ENCODE measurements at regions not wholly inside any gene's neighbourhood (a gene's known extent, or its start where the extent isn't known, plus 50 kb on each side); places are given as distances from the start of the nearest gene placed in this dataset.
"Not testable (repeated sequence)": the region's sequence is repeated elsewhere in the genome, so short reads cannot be mapped to it uniquely, and the experiment has no call there.

- no peaks in the 10 kb centered on the region for H4K20me1 ChIP-seq (ENCODE audit: low read depth, low read length)
- no peak overlapping the region for H3K4me2 ChIP-seq (ENCODE audit: low read depth, low read length, poor library complexity, severe bottlenecking)
- H3K9ac ChIP-seq (ENCODE audit: low read length) = no peak overlapping the region
- H3K9me3 ChIP-seq (ENCODE audit: insufficient read depth, low read length) = no peaks in the 10 kb centered on the region
- H3K27ac ChIP-seq (ENCODE audit: low read depth, low read length) = no peak overlapping the region
- H3K27me3 ChIP-seq (ENCODE audit: low read length) = no peaks in the 10 kb centered on the region
- no peaks in the 10 kb centered on the region for H3K36me3 ChIP-seq (ENCODE audit: low read length)
- no peak overlapping the region for H2AFZ ChIP-seq (ENCODE audit: low read depth, low read length, severe bottlenecking)
- no peak for TF ChIP-seq EZH2phosphoT487 (conservative IDR thresholded peaks at IDR 0.05; ENCODE audit: low read length)
- TF ChIP-seq, protein P1, sequence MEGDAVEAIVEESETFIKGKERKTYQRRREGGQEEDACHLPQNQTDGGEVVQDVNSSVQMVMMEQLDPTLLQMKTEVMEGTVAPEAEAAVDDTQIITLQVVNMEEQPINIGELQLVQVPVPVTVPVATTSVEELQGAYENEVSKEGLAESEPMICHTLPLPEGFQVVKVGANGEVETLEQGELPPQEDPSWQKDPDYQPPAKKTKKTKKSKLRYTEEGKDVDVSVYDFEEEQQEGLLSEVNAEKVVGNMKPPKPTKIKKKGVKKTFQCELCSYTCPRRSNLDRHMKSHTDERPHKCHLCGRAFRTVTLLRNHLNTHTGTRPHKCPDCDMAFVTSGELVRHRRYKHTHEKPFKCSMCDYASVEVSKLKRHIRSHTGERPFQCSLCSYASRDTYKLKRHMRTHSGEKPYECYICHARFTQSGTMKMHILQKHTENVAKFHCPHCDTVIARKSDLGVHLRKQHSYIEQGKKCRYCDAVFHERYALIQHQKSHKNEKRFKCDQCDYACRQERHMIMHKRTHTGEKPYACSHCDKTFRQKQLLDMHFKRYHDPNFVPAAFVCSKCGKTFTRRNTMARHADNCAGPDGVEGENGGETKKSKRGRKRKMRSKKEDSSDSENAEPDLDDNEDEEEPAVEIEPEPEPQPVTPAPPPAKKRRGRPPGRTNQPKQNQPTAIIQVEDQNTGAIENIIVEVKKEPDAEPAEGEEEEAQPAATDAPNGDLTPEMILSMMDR (IDR thresholded peaks at IDR 0.05; ENCODE audit: insufficient read depth, low read length, poor library complexity, severe bottlenecking) = no peak
- no peaks in the 10 kb centered on the region for H3F3A ChIP-seq (ENCODE audit: insufficient read depth)
- no peaks in the 10 kb centered on the region for H3K9me2 ChIP-seq (replicated peaks; ENCODE audit: insufficient read depth, low read length)
- H3K4me3 ChIP-seq (ENCODE audit: insufficient read depth, low read length, poor library complexity, severe bottlenecking) = no peak overlapping the region
- H3K79me2 ChIP-seq (ENCODE audit: insufficient read depth, low read length) = no peaks in the 10 kb centered on the region
Measured at GRCh38 chr18:14945984-14946383, 198.0 kb downstream of the ANKRD30B start.

DNA sequence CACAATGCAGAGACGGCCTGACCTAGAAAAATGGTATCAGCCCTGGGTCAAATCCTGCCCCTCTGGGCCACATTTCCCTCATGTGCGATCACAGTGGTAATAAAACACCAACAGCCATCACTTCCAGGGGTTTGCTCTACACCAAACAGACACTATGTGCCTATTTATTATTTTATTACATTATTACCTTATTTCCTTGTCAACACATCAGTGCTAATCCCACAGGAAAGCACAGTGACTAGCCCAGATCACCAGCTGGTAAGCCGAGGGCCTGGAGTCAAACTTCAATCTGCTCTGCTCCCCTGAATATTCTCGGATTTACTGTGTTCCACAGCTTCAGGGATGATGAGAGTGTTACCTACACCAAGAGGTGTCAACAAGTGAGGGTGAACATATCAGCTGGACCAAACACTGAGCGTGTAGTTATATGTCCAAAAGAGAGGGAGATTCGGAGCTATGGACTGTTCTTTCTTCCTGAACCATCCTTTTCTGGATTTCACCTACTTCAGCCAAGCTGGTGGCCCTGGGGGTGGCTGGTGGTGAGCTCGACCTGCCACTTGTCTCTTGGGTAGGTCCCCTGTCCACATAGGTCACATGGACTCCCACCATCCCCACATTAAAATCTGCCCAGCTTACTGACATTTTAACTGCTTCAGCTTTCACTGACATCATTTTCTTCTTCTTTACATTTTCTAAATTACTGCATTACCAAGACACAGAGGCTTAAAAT is 198.9 kb downstream of the ANKRD30B start:
- H3K27me3 ChIP-seq (ENCODE audit: low read length); H3K4me2 ChIP-seq (ENCODE audit: low read depth, low read length, poor library complexity, severe bottlenecking); H4K20me1 ChIP-seq (ENCODE audit: low read depth, low read length); H3K27ac ChIP-seq (ENCODE audit: low read depth, low read length); H3K9me2 ChIP-seq (replicated peaks; ENCODE audit: insufficient read depth, low read length); H2AFZ ChIP-seq (ENCODE audit: low read depth, low read length, severe bottlenecking); H3K79me2 ChIP-seq (ENCODE audit: insufficient read depth, low read length); H3K9me3 ChIP-seq (ENCODE audit: insufficient read depth, low read length); H3K9ac ChIP-seq (ENCODE audit: low read length); H3K4me3 ChIP-seq (ENCODE audit: insufficient read depth, low read length, poor library complexity, severe bottlenecking); H3F3A ChIP-seq (ENCODE audit: insufficient read depth); H3K36me3 ChIP-seq (ENCODE audit: low read length): not testable (repeated sequence)

DNA sequence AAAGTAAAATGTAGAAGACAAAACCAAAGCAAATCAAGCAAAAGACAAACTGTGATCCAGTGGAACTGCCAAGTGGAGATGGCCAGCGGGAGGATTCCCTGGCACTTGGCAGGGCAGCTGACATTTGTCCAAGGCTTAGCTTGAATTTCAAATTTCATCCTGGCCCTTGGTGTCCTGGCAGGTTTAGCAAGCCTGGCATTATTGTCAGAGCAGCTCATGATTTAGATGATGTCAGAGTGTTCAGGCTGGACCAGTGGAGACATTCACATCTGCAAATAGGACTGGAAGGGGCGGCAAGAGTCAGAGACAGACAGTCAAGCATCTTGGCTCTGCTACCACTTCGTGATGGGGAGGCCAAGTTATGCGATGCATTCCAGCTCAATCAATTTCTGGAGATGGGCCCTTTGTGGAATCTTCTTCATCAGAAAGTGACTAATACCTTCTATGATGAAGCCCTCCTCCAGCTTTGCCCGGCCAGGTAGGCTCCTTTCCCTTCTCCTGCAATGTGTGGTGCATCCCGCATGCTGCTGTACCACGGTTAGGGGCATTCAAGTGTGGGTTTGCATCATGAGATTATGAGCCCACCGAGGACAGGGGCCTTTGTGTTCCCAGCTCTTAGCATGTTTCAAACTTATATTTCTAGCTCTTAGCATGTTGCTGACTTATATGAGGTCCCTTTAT is 199.7 kb downstream of the ANKRD30B start:
- no peaks in the 10 kb centered on the region for H3K79me2 ChIP-seq (ENCODE audit: insufficient read depth, low read length)
- no peaks in the 10 kb centered on the region for H3K27me3 ChIP-seq (ENCODE audit: low read length)
- H4K20me1 ChIP-seq (ENCODE audit: low read depth, low read length) = no peaks in the 10 kb centered on the region
- TF ChIP-seq EZH2phosphoT487 (conservative IDR thresholded peaks at IDR 0.05; ENCODE audit: low read length) = no peak
- TF ChIP-seq, protein P1 (IDR thresholded peaks at IDR 0.05; ENCODE audit: insufficient read depth, low read length, poor library complexity, severe bottlenecking) = no peak
- no peak overlapping the region for H3K27ac ChIP-seq (ENCODE audit: low read depth, low read length)
- H3K9me3 ChIP-seq (ENCODE audit: insufficient read depth, low read length) = no peaks in the 10 kb centered on the region
- no peaks in the 10 kb centered on the region for H3K9me2 ChIP-seq (replicated peaks; ENCODE audit: insufficient read depth, low read length)
- H3K9ac ChIP-seq (ENCODE audit: low read length) = no peak overlapping the region
- no peaks in the 10 kb centered on the region for H3K36me3 ChIP-seq (ENCODE audit: low read length)
- H3K4me3 ChIP-seq (ENCODE audit: insufficient read depth, low read length, poor library complexity, severe bottlenecking) = no peak overlapping the region
- no peak overlapping the region for H2AFZ ChIP-seq (ENCODE audit: low read depth, low read length, severe bottlenecking)
- no peak overlapping the region for H3K4me2 ChIP-seq (ENCODE audit: low read depth, low read length, poor library complexity, severe bottlenecking)
- H3F3A ChIP-seq (ENCODE audit: insufficient read depth) = no peaks in the 10 kb centered on the region

DNA sequence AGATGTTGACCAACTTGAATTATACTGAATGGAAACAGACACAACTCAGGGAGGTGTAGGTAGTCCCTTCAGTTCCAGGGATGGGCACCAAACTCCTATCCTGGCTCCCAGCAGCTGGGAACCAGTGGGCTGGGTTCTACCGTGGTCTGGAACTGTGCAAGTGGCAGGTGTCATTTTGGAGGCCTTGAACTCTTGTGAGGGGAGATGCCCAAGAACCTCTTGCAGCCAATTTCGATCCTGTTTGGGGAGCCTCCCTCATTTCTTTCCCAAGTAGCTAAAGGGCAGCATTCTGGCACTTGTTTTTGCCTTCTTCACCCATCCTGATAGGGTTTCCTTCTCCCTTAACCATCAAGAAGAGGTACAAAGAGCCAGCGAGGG is 200.2 kb downstream of the ANKRD30B start:
- TF ChIP-seq EZH2phosphoT487 (conservative IDR thresholded peaks at IDR 0.05; ENCODE audit: low read length) = no peak
- TF ChIP-seq, protein P1 (IDR thresholded peaks at IDR 0.05; ENCODE audit: insufficient read depth, low read length, poor library complexity, severe bottlenecking) = no peak
- Histone ChIP-seq H3K9me2 (replicated peaks; ENCODE audit: insufficient read depth, low read length) (no peaks in the 10 kb centered on the region), H3F3A (ENCODE audit: insufficient read depth) (no peaks in the 10 kb centered on the region), H4K20me1 (ENCODE audit: low read depth, low read length) (no peaks in the 10 kb centered on the region), H3K36me3 (ENCODE audit: low read length) (no peaks in the 10 kb centered on the region), H3K9ac (ENCODE audit: low read length) (no peak overlapping the region), H3K4me2 (ENCODE audit: low read depth, low read length, poor library complexity, severe bottlenecking) (no peak overlapping the region), H3K9me3 (ENCODE audit: insufficient read depth, low read length) (no peaks in the 10 kb centered on the region), H3K79me2 (ENCODE audit: insufficient read depth, low read length) (no peaks in the 10 kb centered on the region), H2AFZ (ENCODE audit: low read depth, low read length, severe bottlenecking) (no peak overlapping the region), H3K27ac (ENCODE audit: low read depth, low read length) (no peak overlapping the region), H3K27me3 (ENCODE audit: low read length) (no peaks in the 10 kb centered on the region), H3K4me3 (ENCODE audit: insufficient read depth, low read length, poor library complexity, severe bottlenecking) (no peak overlapping the region)
